ENCODE measurements at regions not wholly inside any gene's neighbourhood (a gene's known extent, or its start where the extent isn't known, plus 50 kb on each side); places are given as distances from the start of the nearest gene placed in this dataset.

GRCh38 chr18:10135302-10135926 is 221.6 kb downstream of the VAPA start:
- no peaks in the 10 kb centered on the region for H3K79me2 ChIP-seq
- no peaks in the 10 kb centered on the region for H3K9me2 ChIP-seq (replicated peaks; ENCODE audit: insufficient read depth)
- no peaks in the 10 kb centered on the region for H3K36me3 ChIP-seq (replicated peaks; ENCODE audit: insufficient read depth, low read depth)
- H3K4me2 ChIP-seq = no peak overlapping the region
- DNase-seq (ENCODE audit: low spot score) = no peak
- H3K4me3 ChIP-seq = no peak overlapping the region
- H3K27me3 ChIP-seq = no peaks in the 10 kb centered on the region
- no peaks in the 10 kb centered on the region for H3K9me3 ChIP-seq (ENCODE audit: low read depth)
- no peaks in the 10 kb centered on the region for H4K20me1 ChIP-seq (ENCODE audit: insufficient read depth, poor library complexity, severe bottlenecking)
- TF ChIP-seq EZH2 (IDR thresholded peaks at IDR 0.05; ENCODE audit: borderline replicate concordance) (no peak), EZH2phosphoT487 (IDR thresholded peaks at IDR 0.05; ENCODE audit: low read depth, severe bottlenecking, unreplicated experiment) (no peak), CTCF (IDR thresholded peaks at IDR 0.05; ENCODE audit: poor library complexity) (no peak)
- 81% methylated on average over 3 of the region's 3 CpGs for WGBS (ENCODE audit: low lambda C conversion rate, missing lambda C conversion rate)
- H3K27ac ChIP-seq = no peak overlapping the region
- H3K4me1 ChIP-seq (ENCODE audit: insufficient read depth) = peaks cover 33% of the 10 kb centered on the region
- H2AFZ ChIP-seq = no peak overlapping the region

- peaks cover 43% of the 10 kb centered on the region for H3K4me1 ChIP-seq (ENCODE audit: insufficient read depth)
- H3K27ac ChIP-seq = peak overlapping the region; percentile 24
- H3K9me3 ChIP-seq (ENCODE audit: low read depth) = no peaks in the 10 kb centered on the region
- H3K4me2 ChIP-seq = no peak overlapping the region
- H3K9me2 ChIP-seq (replicated peaks; ENCODE audit: insufficient read depth) = no peaks in the 10 kb centered on the region
- no peaks in the 10 kb centered on the region for H3K36me3 ChIP-seq (replicated peaks; ENCODE audit: insufficient read depth, low read depth)
- H3K27me3 ChIP-seq = no peaks in the 10 kb centered on the region
- TF ChIP-seq EZH2 (IDR thresholded peaks at IDR 0.05; ENCODE audit: borderline replicate concordance) (no peak), CTCF (IDR thresholded peaks at IDR 0.05; ENCODE audit: poor library complexity) (no peak), EZH2phosphoT487 (IDR thresholded peaks at IDR 0.05; ENCODE audit: low read depth, severe bottlenecking, unreplicated experiment) (no peak)
- H2AFZ ChIP-seq = no peak overlapping the region
- no peak for DNase-seq (ENCODE audit: low spot score)
- WGBS (ENCODE audit: low lambda C conversion rate, missing lambda C conversion rate) = 62% methylated on average over 3 of the region's 3 CpGs
- H4K20me1 ChIP-seq (ENCODE audit: insufficient read depth, poor library complexity, severe bottlenecking) = no peaks in the 10 kb centered on the region
- no peak overlapping the region for H3K4me3 ChIP-seq
- H3K79me2 ChIP-seq = no peaks in the 10 kb centered on the region
Measured at GRCh38 chr18:10138719-10139118, 224.9 kb downstream of the VAPA start.

- Histone ChIP-seq H3K36me3 (replicated peaks; ENCODE audit: insufficient read depth, low read depth) (no peaks in the 10 kb centered on the region), H3K9me3 (ENCODE audit: low read depth) (no peaks in the 10 kb centered on the region), H4K20me1 (ENCODE audit: insufficient read depth, poor library complexity, severe bottlenecking) (no peaks in the 10 kb centered on the region), H3K4me2 (peak overlapping the region; percentile 47), H3K4me3 (no peak overlapping the region), H3K27ac (peak overlapping the region; percentile 82), H3K27me3 (no peaks in the 10 kb centered on the region), H3K79me2 (no peaks in the 10 kb centered on the region), H3K9me2 (replicated peaks; ENCODE audit: insufficient read depth) (no peaks in the 10 kb centered on the region), H3K4me1 (ENCODE audit: insufficient read depth) (peaks cover 43% of the 10 kb centered on the region), H2AFZ (no peak overlapping the region)
- 65% methylated on average over 7 of the region's 7 CpGs for WGBS (ENCODE audit: low lambda C conversion rate, missing lambda C conversion rate)
- DNase-seq (ENCODE audit: low spot score) = peak; percentile 49
- TF ChIP-seq EZH2 (IDR thresholded peaks at IDR 0.05; ENCODE audit: borderline replicate concordance) (no peak), CTCF (IDR thresholded peaks at IDR 0.05; ENCODE audit: poor library complexity) (no peak), EZH2phosphoT487 (IDR thresholded peaks at IDR 0.05; ENCODE audit: low read depth, severe bottlenecking, unreplicated experiment) (no peak)
Measured at GRCh38 chr18:10139783-10140410, 226.1 kb downstream of the VAPA start.

Measured in hepatocyte (in vitro differentiated cells).